ENCODE measurements at regions not wholly inside any gene's neighbourhood (a gene's known extent, or its start where the extent isn't known, plus 50 kb on each side); places are given as distances from the start of the nearest gene placed in this dataset.

- no peak for TF ChIP-seq CTCF (IDR thresholded peaks at IDR 0.05; ENCODE audit: low read length)
- no peak for TF ChIP-seq EZH2 (IDR thresholded peaks at IDR 0.05; ENCODE audit: borderline replicate concordance, low read length)
Measured at GRCh38 chr5:23147625-23148024, 294.5 kb upstream of the CDH12 start.
